C4-2B (cell line): ENCODE measurements at regions not wholly inside any gene's neighbourhood (a gene's known extent, or its start where the extent isn't known, plus 50 kb on each side); places are given as distances from the start of the nearest gene placed in this dataset.

Experiments
- H3K27ac ChIP-seq: fragments of 450-650 bp; 2 replicates; pipeline ENCODE4 v1.5.1; 2017
- ZFX ChIP-seq: fragments of 450-650 bp; IDR thresholded peaks from 2 replicates; pipeline ENCODE4 v1.6.1; 2017
- TF ChIP-seq, protein P1 (sequence below): fragments of 450-650 bp; conservative IDR thresholded peaks from 2 replicates; pipeline ENCODE4 v1.5.1; 2017; ENCODE audit warnings: mild to moderate bottlenecking

DNA sequence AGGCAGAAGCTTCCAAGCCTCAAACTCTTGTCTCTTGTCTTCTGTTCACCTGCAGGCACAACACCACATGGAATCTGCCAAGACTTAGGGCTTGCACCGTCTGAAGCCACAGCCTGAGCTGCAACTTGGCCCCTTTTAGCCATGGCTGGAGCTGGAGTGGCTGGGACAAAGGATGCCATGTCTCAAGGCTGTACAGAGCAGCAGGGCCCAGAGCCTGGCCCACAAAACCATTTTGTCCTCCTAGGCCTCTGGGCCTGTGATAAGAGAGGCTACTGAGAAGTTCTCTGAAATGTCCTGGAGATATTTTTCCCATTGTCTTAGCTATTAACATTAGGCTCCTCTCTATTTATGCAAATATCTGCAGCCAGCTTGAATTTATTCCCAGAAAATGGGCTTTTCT, 330.8 kb downstream of the DTWD2 start:
- TF ChIP-seq, protein P1, sequence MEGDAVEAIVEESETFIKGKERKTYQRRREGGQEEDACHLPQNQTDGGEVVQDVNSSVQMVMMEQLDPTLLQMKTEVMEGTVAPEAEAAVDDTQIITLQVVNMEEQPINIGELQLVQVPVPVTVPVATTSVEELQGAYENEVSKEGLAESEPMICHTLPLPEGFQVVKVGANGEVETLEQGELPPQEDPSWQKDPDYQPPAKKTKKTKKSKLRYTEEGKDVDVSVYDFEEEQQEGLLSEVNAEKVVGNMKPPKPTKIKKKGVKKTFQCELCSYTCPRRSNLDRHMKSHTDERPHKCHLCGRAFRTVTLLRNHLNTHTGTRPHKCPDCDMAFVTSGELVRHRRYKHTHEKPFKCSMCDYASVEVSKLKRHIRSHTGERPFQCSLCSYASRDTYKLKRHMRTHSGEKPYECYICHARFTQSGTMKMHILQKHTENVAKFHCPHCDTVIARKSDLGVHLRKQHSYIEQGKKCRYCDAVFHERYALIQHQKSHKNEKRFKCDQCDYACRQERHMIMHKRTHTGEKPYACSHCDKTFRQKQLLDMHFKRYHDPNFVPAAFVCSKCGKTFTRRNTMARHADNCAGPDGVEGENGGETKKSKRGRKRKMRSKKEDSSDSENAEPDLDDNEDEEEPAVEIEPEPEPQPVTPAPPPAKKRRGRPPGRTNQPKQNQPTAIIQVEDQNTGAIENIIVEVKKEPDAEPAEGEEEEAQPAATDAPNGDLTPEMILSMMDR, result no peak
- no peak for TF ChIP-seq ZFX
- no peak overlapping the region for H3K27ac ChIP-seq

DNA sequence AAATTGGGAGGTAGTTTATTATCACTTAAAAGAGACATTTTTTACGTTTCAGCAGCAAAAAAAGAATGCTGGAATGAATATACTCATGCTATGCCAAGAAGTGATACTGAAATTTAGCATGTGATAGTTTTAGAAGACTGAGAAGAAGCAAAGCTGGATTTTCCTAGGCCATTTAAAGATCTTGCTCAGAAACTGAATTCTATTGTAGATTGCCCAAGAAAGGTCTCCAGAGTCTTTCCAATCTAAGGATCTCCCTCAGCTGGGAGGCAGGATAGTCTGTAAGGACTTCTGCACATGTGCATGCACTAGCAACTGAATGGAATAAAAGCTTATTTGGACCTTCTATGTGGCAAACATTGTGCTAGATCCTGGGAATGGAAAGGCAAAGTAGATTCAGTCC, 334.5 kb downstream of the DTWD2 start:
- H3K27ac ChIP-seq, result no peak overlapping the region
- no peak for TF ChIP-seq ZFX
- TF ChIP-seq, protein P1, result no peak

DNA sequence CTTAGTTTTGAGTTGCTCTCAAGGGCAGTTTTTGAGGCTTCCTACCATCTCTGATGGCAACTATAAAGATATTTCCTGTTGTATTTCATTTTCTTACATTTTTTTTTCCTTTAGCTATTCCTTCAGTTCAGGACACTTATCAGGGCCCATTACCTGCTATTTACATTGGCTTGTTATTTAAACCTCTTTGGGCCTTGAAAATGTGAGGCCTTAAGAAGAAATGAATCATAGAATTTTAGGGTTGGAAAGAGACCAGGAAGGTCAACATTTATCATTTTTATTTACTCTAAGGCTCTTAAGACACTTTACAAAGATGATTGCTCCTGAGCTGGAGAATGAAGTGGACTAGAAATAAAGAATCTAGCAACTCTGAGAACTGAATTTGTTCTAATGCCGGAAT, 335.2 kb downstream of the DTWD2 start:
- no peak for TF ChIP-seq ZFX
- TF ChIP-seq, protein P1, result no peak
- no peak overlapping the region for H3K27ac ChIP-seq

DNA sequence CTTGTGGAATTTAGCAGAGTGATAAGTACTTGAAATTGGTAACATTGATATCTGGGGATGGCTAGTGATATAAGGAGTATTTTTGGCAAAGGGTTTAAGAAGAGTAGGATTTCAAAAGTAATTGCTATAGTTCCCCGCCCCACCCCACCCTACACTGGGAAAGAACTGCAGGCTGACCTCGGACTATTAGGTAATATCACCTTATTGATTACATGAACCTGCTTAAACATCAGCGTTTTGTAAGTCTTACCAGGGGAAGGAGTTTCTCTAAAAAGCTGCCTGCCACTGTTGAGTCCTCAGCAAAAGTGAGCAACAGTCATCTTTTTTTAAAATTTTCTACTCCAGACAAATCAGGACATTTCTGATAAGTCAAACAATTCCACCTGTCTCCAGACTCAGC, 337.3 kb downstream of the DTWD2 start:
- no peak overlapping the region for H3K27ac ChIP-seq
- no peak for TF ChIP-seq ZFX
- TF ChIP-seq, protein P1, result no peak

DNA sequence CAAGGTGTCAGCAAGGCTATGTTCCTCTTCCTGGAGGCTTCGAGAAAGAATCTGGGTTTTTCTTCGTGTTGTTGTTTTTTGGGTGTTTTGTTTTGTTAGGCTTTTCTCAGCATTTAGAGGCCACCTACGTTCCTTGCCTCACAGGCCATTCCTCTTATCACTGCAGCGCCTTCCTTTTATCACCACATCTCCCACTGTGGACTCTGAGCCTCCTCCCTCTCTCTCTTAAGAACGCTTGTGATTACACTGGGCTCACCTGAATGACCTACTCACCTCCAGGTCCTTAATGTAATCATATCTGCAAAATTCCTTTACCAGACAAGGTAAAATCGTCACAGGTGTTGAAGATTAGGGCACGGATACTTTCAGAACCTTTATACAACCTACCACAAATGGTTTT, 340.8 kb downstream of the DTWD2 start:
- H3K27ac ChIP-seq, result no peak overlapping the region
- TF ChIP-seq, protein P1, result no peak
- TF ChIP-seq ZFX, result no peak

DNA sequence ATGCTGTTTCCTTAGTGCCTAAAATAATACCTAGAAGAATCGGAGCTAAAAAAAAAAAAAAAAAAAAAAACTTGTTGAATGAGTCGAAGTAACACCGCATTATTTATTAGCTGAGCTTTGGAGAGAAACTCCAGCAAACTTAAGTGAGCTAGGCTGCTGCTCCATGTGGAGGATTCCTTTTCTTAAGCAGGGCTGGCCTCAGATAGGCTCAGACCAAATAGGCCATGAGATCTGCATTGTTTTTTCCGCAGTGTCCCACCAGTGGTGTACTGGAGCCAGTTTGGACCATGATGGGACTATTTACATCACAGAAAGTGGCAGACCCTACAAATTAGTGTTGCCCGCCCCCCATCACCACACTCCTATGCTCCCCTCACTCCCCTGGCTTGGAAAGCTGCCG, 341.4 kb downstream of the DTWD2 start:
- TF ChIP-seq, protein P1, result no peak
- TF ChIP-seq ZFX, result no peak
- H3K27ac ChIP-seq, result no peak overlapping the region

DNA sequence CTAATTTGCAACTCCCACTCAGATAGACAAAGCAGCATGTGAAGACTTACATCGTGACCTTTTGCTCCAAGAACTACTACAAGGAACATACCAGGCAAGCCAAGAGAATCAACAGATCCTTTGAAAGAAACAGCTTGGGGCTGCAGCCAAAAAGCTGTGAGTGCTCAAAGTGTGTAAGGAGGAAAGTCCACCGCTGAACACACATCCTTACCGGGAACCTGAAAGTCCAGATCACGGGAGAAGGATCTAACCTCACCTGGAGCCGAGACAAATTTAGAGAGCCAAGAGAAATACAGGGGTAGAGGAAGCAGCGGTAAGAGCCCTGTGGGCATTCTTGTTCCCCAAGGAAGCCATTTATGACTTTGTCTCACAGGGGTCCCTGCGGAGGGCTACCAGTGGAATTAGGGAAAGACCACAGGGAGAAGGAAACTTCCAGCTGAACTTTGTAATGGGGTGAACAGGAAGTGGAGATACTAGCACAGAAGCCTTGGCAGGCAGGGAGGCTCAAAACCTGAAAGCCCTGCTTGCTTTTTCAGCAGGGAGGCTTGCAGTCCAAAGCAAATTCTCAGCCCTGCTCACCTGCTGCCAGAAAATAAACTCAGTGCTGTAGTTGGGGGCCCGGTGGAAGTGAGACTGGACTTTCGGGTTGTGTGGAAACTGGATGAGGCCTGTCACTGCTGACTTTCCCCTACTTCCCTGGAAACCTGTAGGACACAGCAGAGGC, 350.2 kb downstream of the DTWD2 start:
- TF ChIP-seq, protein P1, result no peak
- TF ChIP-seq ZFX, result no peak
- peak overlapping the region; percentile 91 for H3K27ac ChIP-seq
